ENCODE measurements at regions not wholly inside any gene's neighbourhood (a gene's known extent, or its start where the extent isn't known, plus 50 kb on each side); places are given as distances from the start of the nearest gene placed in this dataset.

DNA sequence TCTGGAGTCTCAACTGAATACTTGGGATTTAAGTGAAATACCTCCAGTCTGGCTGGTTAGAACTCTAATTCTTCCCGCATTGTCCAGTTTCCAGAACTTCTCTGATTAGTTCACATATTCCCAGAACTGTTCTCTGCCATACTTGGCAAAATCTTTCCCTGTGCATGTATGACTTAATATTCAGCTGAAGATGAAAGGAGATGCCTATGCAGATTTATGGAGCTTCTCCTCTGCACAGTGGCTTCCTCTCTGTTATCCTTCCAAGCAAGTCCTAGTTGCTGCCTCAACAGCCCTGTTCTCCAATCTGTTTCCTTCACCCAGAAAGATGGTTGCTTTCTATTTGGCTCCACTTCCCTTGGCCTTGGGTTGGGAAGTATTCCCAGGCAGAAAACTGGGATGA, 155.4 kb upstream of the GATA6 start (continued):
- TF ChIP-seq ATF3 (IDR thresholded peaks at IDR 0.05) = no peak
- no peak for TF ChIP-seq CEBPB (IDR thresholded peaks at IDR 0.05; ENCODE audit: low read depth)
- no peak for TF ChIP-seq POLR2A (IDR thresholded peaks at IDR 0.05; ENCODE audit: borderline replicate concordance, extremely low read depth, insufficient read depth, insufficient read length)
- no peak for TF ChIP-seq TCF7L2 (IDR thresholded peaks at IDR 0.05; ENCODE audit: borderline replicate concordance, extremely low read depth, insufficient read depth, insufficient read length)
- TF ChIP-seq EGR1 (IDR thresholded peaks at IDR 0.05; ENCODE audit: low read depth) = no peak

DNA sequence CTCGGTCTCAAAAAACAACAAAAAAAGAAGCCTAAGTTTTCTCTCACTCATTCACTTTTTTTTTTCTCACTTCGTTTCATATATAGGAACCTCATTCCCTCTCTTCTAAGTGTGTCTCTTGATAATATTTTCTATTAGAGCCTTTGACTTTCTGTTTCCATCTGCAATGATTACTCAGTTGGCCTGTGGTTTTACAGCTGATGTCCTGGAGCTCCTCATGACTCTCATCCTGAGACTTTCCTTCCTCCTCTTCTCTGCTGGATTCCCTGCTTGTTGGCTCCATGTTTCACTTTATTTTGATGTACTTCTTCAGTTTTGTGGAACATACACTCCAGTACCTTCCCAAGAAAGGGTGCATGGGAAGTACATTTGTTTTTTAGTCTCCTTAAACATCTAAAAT, 154.2 kb upstream of the GATA6 start:
- no peak for DNase-seq (ENCODE audit: low read depth, low spot score)
- CTCF ChIA-PET = no interaction called here
- no peak for ATAC-seq

More for the DNA sequence above, 154.2 kb upstream of the GATA6 start:
- Histone ChIP-seq H3K4me1 (ENCODE audit: control insufficient read depth in 1 of 2, insufficient read depth in 2 of 2, low read length in 2 of 2) (no peaks in the 10 kb centered on the region), H2AFZ (ENCODE audit: low read depth, low read length, poor library complexity, severe bottlenecking) (no peak overlapping the region), H3K27ac (ENCODE audit: low read depth, low read length) (no peak overlapping the region), H3K9ac (ENCODE audit: low read length) (no peak overlapping the region), H3K4me3 (replicated peaks in 1 of 2; ENCODE audit: low read depth in 1 of 2, low read length in 2 of 2) (no peak overlapping the region), H3K4me2 (ENCODE audit: low read length) (no peak overlapping the region), H3K9me2 (ENCODE audit: insufficient read depth) (no peaks in the 10 kb centered on the region), H3K27me3 (ENCODE audit: insufficient read depth, low read length) (no peaks in the 10 kb centered on the region), H3K79me2 (ENCODE audit: insufficient read depth, low read length) (no peaks in the 10 kb centered on the region), H3K9me3 (ENCODE audit: control insufficient read depth in 1 of 2, insufficient read depth in 1 of 2, low read depth in 1 of 2, low read length in 2 of 2) (no peaks in the 10 kb centered on the region), H3K36me3 (ENCODE audit: control insufficient read depth in 1 of 2, insufficient read depth in 2 of 2, low read length in 2 of 2) (no peaks in the 10 kb centered on the region), H4K20me1 (ENCODE audit: insufficient read depth) (no peaks in the 10 kb centered on the region)
- BruUV-seq (replicated peaks) = no TSS peak
- POLR2A ChIA-PET = no interaction called here
- intact Hi-C loops (cut with micrococcal nuclease) = no loop called here
- no peak for TF ChIP-seq POLR2AphosphoS5 (IDR thresholded peaks at IDR 0.05; ENCODE audit: low read depth, low read length)
- no peak for TF ChIP-seq TCF7L2 (IDR thresholded peaks at IDR 0.05; ENCODE audit: borderline replicate concordance, extremely low read depth, insufficient read depth, insufficient read length)
- no peak for TF ChIP-seq REST (IDR thresholded peaks at IDR 0.05; ENCODE audit: low read depth)
- TF ChIP-seq FOSL1 (IDR thresholded peaks at IDR 0.05; ENCODE audit: low read depth) = no peak
- TF ChIP-seq ZFX (IDR thresholded peaks at IDR 0.05) = no peak
- no peak for TF ChIP-seq ELF1 (IDR thresholded peaks at IDR 0.05; ENCODE audit: borderline replicate concordance, low read depth)
- no peak for TF ChIP-seq ZNF274 (IDR thresholded peaks at IDR 0.05; ENCODE audit: low read depth, low read length)
- TF ChIP-seq EZH2 (IDR thresholded peaks at IDR 0.05) = no peak
- TF ChIP-seq SIN3A (IDR thresholded peaks at IDR 0.05; ENCODE audit: low read depth) = no peak
- TF ChIP-seq EZH2phosphoT487 (IDR thresholded peaks at IDR 0.05; ENCODE audit: borderline replicate concordance) = no peak
- no peak for TF ChIP-seq SP1 (IDR thresholded peaks at IDR 0.05; ENCODE audit: low read depth)
- no peak for TF ChIP-seq YY1 (IDR thresholded peaks at IDR 0.05; ENCODE audit: extremely low read depth, insufficient replicate concordance, low read depth, low read length)
- no peak for TF ChIP-seq CEBPB (IDR thresholded peaks at IDR 0.05; ENCODE audit: low read depth)
- no peak for TF ChIP-seq POLR2A (IDR thresholded peaks at IDR 0.05; ENCODE audit: borderline replicate concordance, extremely low read depth, insufficient read depth, insufficient read length)
- no peak for TF ChIP-seq SRF (IDR thresholded peaks at IDR 0.05; ENCODE audit: low read depth)
- TF ChIP-seq ZBTB33 (IDR thresholded peaks at IDR 0.05; ENCODE audit: extremely low read depth, insufficient replicate concordance, low read length) = no peak
- RAD21 ChIA-PET (ENCODE audit: low non-redundant PET in 1 of 2, low total read pairs in 2 of 2, uncharacterized antibody in 2 of 2, unreplicated experiment in 2 of 2) = no interaction called here

Data from HCT116 (cell line).